Naive thymus-derived CD4-positive, alpha-beta T cell (primary cell): ENCODE measurements at regions not wholly inside any gene's neighbourhood (a gene's known extent, or its start where the extent isn't known, plus 50 kb on each side); places are given as distances from the start of the nearest gene placed in this dataset.

Experiments
- ATAC-seq: fragments of 150-1000 bp; cut with Tn5 transposase; 2 replicates; pipeline ENCODE4 v1.10.0; 2021; ENCODE audit warnings: mild to moderate bottlenecking, moderate library complexity
- CTCF ChIA-PET: fragments of 350-600 bp; sonication (Branson Sonifier 250); formaldehyde crosslinking; loops from one replicate; lab custom pipeline; 2021; ENCODE audit warnings: antibody characterized with exemption; lab: Charles Lee
- POLR2A ChIA-PET: fragments of 350-600 bp; sonication (Branson Sonifier 250); formaldehyde crosslinking; loops from one replicate; lab custom pipeline; 2021; ENCODE audit warnings: antibody characterized with exemption, inconsistent platforms; lab: Charles Lee
- DNase-seq, 9 donors: peaks; one replicate each; pipeline versions ENCODE4 v3.0.0 to v3.0.0-alpha.2; 2020 to 2022; ENCODE audit warnings: mixed read lengths in 1 of 9
- H3K27ac ChIP-seq: one replicate; pipeline ENCODE4 v1.7.0; 2013; ENCODE audit warnings: mild to moderate bottlenecking, low read depth, low read length, moderate library complexity
- H3K27me3 ChIP-seq, 2 donors: one replicate each; pipeline ENCODE4 v1.7.0; 2013; ENCODE audit warnings: low read length in 2 of 2, mild to moderate bottlenecking in 2 of 2, moderate library complexity in 2 of 2; ENCODE audit not compliant: control insufficient read depth in 2 of 2, insufficient read depth in 2 of 2
- H3K36me3 ChIP-seq, 3 experiments: 1 replicate in 2 of 3; 2 replicates in 1 of 3; pipeline ENCODE4 v1.7.0; 2013; ENCODE audit warnings: low read length in 3 of 3, mild to moderate bottlenecking in 3 of 3, moderate library complexity in 1 of 3; ENCODE audit not compliant: insufficient read depth in 3 of 3, control insufficient read depth in 2 of 3
- H3K4me1 ChIP-seq, 2 donors: one replicate each; pipeline ENCODE4 v1.7.0; 2013; ENCODE audit warnings: low read length in 2 of 2, mild to moderate bottlenecking in 2 of 2, moderate library complexity in 1 of 2; ENCODE audit not compliant: control insufficient read depth in 2 of 2, insufficient read depth in 2 of 2
- H3K4me3 ChIP-seq: 2 replicates; pipeline ENCODE4 v1.7.0; 2013; ENCODE audit warnings: mild to moderate bottlenecking, low read length
- H3K9me3 ChIP-seq, 3 experiments: 1 replicate in 2 of 3; 2 replicates in 1 of 3; pipeline ENCODE4 v1.7.0; 2013; ENCODE audit warnings: low read length in 3 of 3; ENCODE audit not compliant: control insufficient read depth in 2 of 3
- H3K27ac Mint-ChIP-seq, 9 donors: one replicate each; pipeline ENCODE4 v1.8.0; 2020 to 2022; ENCODE audit warnings: mixed read lengths in 9 of 9, mild to moderate bottlenecking in 8 of 9, moderate library complexity in 5 of 9, inconsistent platforms in 2 of 9
- H3K27me3 Mint-ChIP-seq, 5 donors: one replicate each; pipeline ENCODE4 v1.8.0; 2021 to 2022; ENCODE audit warnings: mixed read lengths in 5 of 5, mild to moderate bottlenecking in 1 of 5
- H3K36me3 Mint-ChIP-seq, 5 donors: one replicate each; pipeline ENCODE4 v1.8.0; 2020 to 2022; ENCODE audit warnings: mixed read lengths in 5 of 5, mild to moderate bottlenecking in 3 of 5, inconsistent platforms in 1 of 5
- H3K4me1 Mint-ChIP-seq, 7 donors: one replicate each; pipeline ENCODE4 v1.8.0; 2020 to 2022; ENCODE audit warnings: mixed read lengths in 7 of 7, mild to moderate bottlenecking in 3 of 7, inconsistent platforms in 1 of 7
- H3K4me3 Mint-ChIP-seq, 10 donors: one replicate each; pipeline ENCODE4 v1.8.0; 2020 to 2022; ENCODE audit warnings: mild to moderate bottlenecking in 10 of 10, mixed read lengths in 10 of 10, moderate library complexity in 6 of 10, inconsistent platforms in 2 of 10
- H3K9me3 Mint-ChIP-seq, 11 donors: one replicate each; pipeline ENCODE4 v1.8.0; 2020 to 2022; ENCODE audit warnings: mixed read lengths in 11 of 11, mild to moderate bottlenecking in 4 of 11, inconsistent platforms in 1 of 11, moderate library complexity in 1 of 11
- intact Hi-C, 2 donors: fragments of 100-400 bp; cut with micrococcal nuclease; formaldehyde crosslinking; loops; one replicate each; pipeline ENCODE4 v1.15.1; 2023

- Mint-ChIP-seq H3K4me3 (no peak overlapping the region), H3K36me3 (no peaks in the 10 kb centered on the region), H3K9me3 (no peaks in the 10 kb centered on the region), H3K27ac (no peak overlapping the region), H3K27me3 (peaks cover 0 to 54% (median 0%) of the 10 kb centered on the region in 5 donors), H3K4me1 (peaks cover 5 to 23% (median 15%) of the 10 kb centered on the region in 7 donors)
- DNase-seq = no peak
- Histone ChIP-seq H3K4me3 (no peak overlapping the region), H3K4me1 (peaks cover 0 to 4% of the 10 kb centered on the region in 2 donors), H3K9me3 (no peaks in the 10 kb centered on the region), H3K36me3 (no peaks in the 10 kb centered on the region), H3K27ac (no peak overlapping the region), H3K27me3 (no peaks in the 10 kb centered on the region)
- intact Hi-C loops = loop anchor here in 1 of 2 donors (5.0 kb wide), 2 partner anchors 681 to 841 kb away; no protein-coding TSS in a partner anchor
- CTCF ChIA-PET = no interaction called here
- ATAC-seq = no peak
- POLR2A ChIA-PET = no interaction called here
These were observed 499.0 kb downstream of the VRK1 start for GRCh38 chr14:97296176-97296575.

GRCh38 chr14:97297100-97297499, 499.9 kb downstream of the VRK1 start:
- Mint-ChIP-seq H3K4me3 (no peak overlapping the region), H3K4me1 (peaks cover 4 to 23% (median 12%) of the 10 kb centered on the region in 7 donors), H3K27me3 (peaks cover 0 to 50% (median 0%) of the 10 kb centered on the region in 5 donors), H3K36me3 (no peaks in the 10 kb centered on the region), H3K9me3 (no peaks in the 10 kb centered on the region), H3K27ac (no peak overlapping the region)
- intact Hi-C loops = loop anchor here in 1 of 2 donors (5.0 kb wide), 2 partner anchors 680 to 840 kb away; no protein-coding TSS in a partner anchor
- Histone ChIP-seq H3K27ac (no peak overlapping the region), H3K9me3 (no peaks in the 10 kb centered on the region), H3K36me3 (no peaks in the 10 kb centered on the region), H3K27me3 (no peaks in the 10 kb centered on the region), H3K4me3 (no peak overlapping the region), H3K4me1 (peaks cover 0 to 4% of the 10 kb centered on the region in 2 donors)
- ATAC-seq = no peak
- POLR2A ChIA-PET = interaction anchor here (0.8 kb wide), 1 partner anchor 681 kb away, joined by 9 read pairs; no protein-coding TSS in a partner anchor
- CTCF ChIA-PET = interaction anchor here (0.7 kb wide), 1 partner anchor 15 kb away, joined by 3 read pairs; no protein-coding TSS in a partner anchor
- no peak for DNase-seq

- intact Hi-C loops = loop anchor here in 1 of 2 donors (5.0 kb wide), 2 partner anchors 679 to 839 kb away; no protein-coding TSS in a partner anchor
These were observed 501.1 kb downstream of the VRK1 start for GRCh38 chr14:97298331-97298730.

GRCh38 chr14:97298736-97299135, 501.6 kb downstream of the VRK1 start:
- peaks cover 0 to 4% of the 10 kb centered on the region in 2 donors for H3K4me1 ChIP-seq
- Mint-ChIP-seq H3K4me3 (no peak overlapping the region), H3K27me3 (peaks cover 0 to 37% (median 0%) of the 10 kb centered on the region in 5 donors), H3K9me3 (no peaks in the 10 kb centered on the region), H3K36me3 (no peaks in the 10 kb centered on the region), H3K4me1 (peaks cover 4 to 23% (median 12%) of the 10 kb centered on the region in 7 donors), H3K27ac (peak overlapping the region in 1 of 9 donors; percentile 48)
- no peaks in the 10 kb centered on the region for H3K36me3 ChIP-seq
- H3K27me3 ChIP-seq = no peaks in the 10 kb centered on the region
- ChIA-PET CTCF (interaction anchor here (0.6 to 1.1 kb wide), 2 partner anchors 114 to 1978 kb away, joined by 3 read pairs; no protein-coding TSS in a partner anchor), POLR2A (interaction anchor here (1.0 kb wide), 1 partner anchor 679 kb away, joined by 3 read pairs; no protein-coding TSS in a partner anchor)
- intact Hi-C loops = loop anchor here (1.0 to 5.0 kb wide), 5 partner anchors 304 to 1974 kb away; partner anchors contain the start of gene BCL11B (in 2 of the 2)
- DNase-seq (no peak), ATAC-seq (no peak)
- no peak overlapping the region for H3K27ac ChIP-seq
- no peaks in the 10 kb centered on the region for H3K9me3 ChIP-seq
- H3K4me3 ChIP-seq = no peak overlapping the region

More at GRCh38 chr14:97298331-97298730, 501.1 kb downstream of the VRK1 start:
- Mint-ChIP-seq H3K27ac (no peak overlapping the region), H3K36me3 (no peaks in the 10 kb centered on the region), H3K4me1 (peaks cover 4 to 23% (median 12%) of the 10 kb centered on the region in 7 donors), H3K27me3 (peaks cover 0 to 40% (median 0%) of the 10 kb centered on the region in 5 donors), H3K4me3 (no peak overlapping the region), H3K9me3 (no peaks in the 10 kb centered on the region)
- H3K9me3 ChIP-seq = no peaks in the 10 kb centered on the region
- POLR2A ChIA-PET = interaction anchor here (1.0 kb wide), 1 partner anchor 680 kb away, joined by 3 read pairs; no protein-coding TSS in a partner anchor
- no peaks in the 10 kb centered on the region for H3K27me3 ChIP-seq
- DNase-seq (no peak), ATAC-seq (no peak)
- no peak overlapping the region for H3K4me3 ChIP-seq
- CTCF ChIA-PET = no interaction called here
- H3K27ac ChIP-seq = no peak overlapping the region
- no peaks in the 10 kb centered on the region for H3K36me3 ChIP-seq
- H3K4me1 ChIP-seq = peaks cover 0 to 4% of the 10 kb centered on the region in 2 donors

GRCh38 chr14:97299661-97300060, 502.5 kb downstream of the VRK1 start:
- Mint-ChIP-seq H3K27me3 (peaks cover 0 to 30% (median 0%) of the 10 kb centered on the region in 5 donors), H3K27ac (peak overlapping the region in 2 of 9 donors; percentile 28 to 48), H3K4me3 (no peak overlapping the region), H3K36me3 (no peaks in the 10 kb centered on the region), H3K4me1 (peaks cover 4 to 23% (median 12%) of the 10 kb centered on the region in 7 donors), H3K9me3 (no peaks in the 10 kb centered on the region)
- Histone ChIP-seq H3K4me1 (peaks cover 0 to 4% of the 10 kb centered on the region in 2 donors), H3K9me3 (no peaks in the 10 kb centered on the region), H3K27ac (no peak overlapping the region), H3K4me3 (no peak overlapping the region), H3K36me3 (no peaks in the 10 kb centered on the region), H3K27me3 (no peaks in the 10 kb centered on the region)
- ATAC-seq (peak; percentile 54), DNase-seq (peak in 5 of 9 donors; percentile 16 to 31 (median 22))
- ChIA-PET POLR2A (no interaction called here), CTCF (interaction anchor here (0.6 to 2.4 kb wide), 6 partner anchors 91 to 677 kb away, joined by 3 to 11 read pairs (median 3); no protein-coding TSS in a partner anchor)
- intact Hi-C loops = loop anchor here (1.0 to 5.0 kb wide), 5 partner anchors 303 to 1973 kb away; partner anchors contain the start of gene BCL11B (in 2 of the 2)

- intact Hi-C loops = loop anchor here in 1 of 2 donors (5.0 kb wide), 1 partner anchor 675 kb away; no protein-coding TSS in a partner anchor
- Mint-ChIP-seq H3K9me3 (no peaks in the 10 kb centered on the region), H3K27me3 (peaks cover 0 to 14% (median 0%) of the 10 kb centered on the region in 5 donors), H3K4me3 (no peak overlapping the region), H3K27ac (no peak overlapping the region), H3K36me3 (no peaks in the 10 kb centered on the region), H3K4me1 (peaks cover 10 to 32% (median 26%) of the 10 kb centered on the region in 7 donors)
- H3K36me3 ChIP-seq = no peaks in the 10 kb centered on the region
- peaks cover 2 to 12% of the 10 kb centered on the region in 2 donors for H3K4me1 ChIP-seq
- no peak for DNase-seq
- no peak for ATAC-seq
- POLR2A ChIA-PET = interaction anchor here (0.6 to 1.3 kb wide), 2 partner anchors 20 to 676 kb away, joined by 3 read pairs; no protein-coding TSS in a partner anchor
- H3K27me3 ChIP-seq = no peaks in the 10 kb centered on the region
- no peaks in the 10 kb centered on the region for H3K9me3 ChIP-seq
- H3K4me3 ChIP-seq = no peak overlapping the region
- CTCF ChIA-PET = interaction anchor here (2.4 kb wide), 1 partner anchor 675 kb away, joined by 11 read pairs; no protein-coding TSS in a partner anchor
- H3K27ac ChIP-seq = no peak overlapping the region
These were observed 504.9 kb downstream of the VRK1 start for GRCh38 chr14:97301931-97302559.
